SK-N-SH (cell line): ENCODE measurements at regions not wholly inside any gene's neighbourhood (a gene's known extent, or its start where the extent isn't known, plus 50 kb on each side); places are given as distances from the start of the nearest gene placed in this dataset.

Experiments used
- CTCF ChIA-PET: fragments of 300-600, 350-600 bp; formaldehyde crosslinking; extraction: SDS; loops from one replicate; lab custom pipeline; 2021; lab: Yijun Ruan, JAX
- POLR2A ChIA-PET: fragments of 350-600 bp; sonication (Branson Sonifier 250); formaldehyde crosslinking; extraction: SDS; loops from one replicate; lab custom pipeline; 2020; ENCODE audit warnings: antibody characterized with exemption, inconsistent platforms; lab: Yijun Ruan, JAX
- DNase-seq: peaks from one replicate; pipeline ENCODE4 v3.0.0; 2012
- H2AFZ ChIP-seq: fragments of 200-600 bp; sonication (generic); 2 replicates; pipeline ENCODE4 v1.8.1; 2016; ENCODE audit warnings: antibody characterized with exemption, mild to moderate bottlenecking, low read depth
- H3F3A ChIP-seq: fragments of 200-600 bp; sonication (generic); replicated peaks from 2 replicates; pipeline ENCODE3; 2016; ENCODE audit warnings: antibody characterized with exemption, mild to moderate bottlenecking; ENCODE audit not compliant: insufficient read depth
- H3K27ac ChIP-seq, 2 experiments: fragments of 200-500 bp in 1 of 2; fragments of 200-600 bp in 1 of 2; sonication (Bioruptor generic) in 1 of 2; sonication (generic), shearing (Covaris generic) in 1 of 2; 2 replicates each; pipeline versions ENCODE4 v1.5.1 to v1.6.1; 2014 to 2016; ENCODE audit warnings: low read depth in 2 of 2, inconsistent platforms in 1 of 2, low read length in 1 of 2, mild to moderate bottlenecking in 1 of 2, mixed read lengths in 1 of 2
- H3K27me3 ChIP-seq: fragments of 200-600 bp; sonication (generic), shearing (Covaris generic); 2 replicates; pipeline ENCODE4 v1.6.1; 2016; ENCODE audit warnings: mixed run types; ENCODE audit not compliant: insufficient read depth
- H3K36me3 ChIP-seq, 2 experiments: fragments of 200-500 bp in 1 of 2; fragments of 200-600 bp in 1 of 2; sonication (Bioruptor generic) in 1 of 2; sonication (generic) in 1 of 2; replicated peaks in 1 of 2; 2 replicates each; pipeline versions ENCODE3 to v1.5.1; 2014 to 2016; ENCODE audit warnings: low read length in 1 of 2, mild to moderate bottlenecking in 1 of 2; ENCODE audit not compliant: insufficient read depth in 2 of 2, control insufficient read depth in 1 of 2
- H3K4me1 ChIP-seq, 2 experiments: fragments of 200-500 bp in 1 of 2; fragments of 200-600 bp in 1 of 2; sonication (Bioruptor generic) in 1 of 2; sonication (generic), shearing (Covaris generic) in 1 of 2; 2 replicates each; pipeline versions ENCODE4 v1.5.1 to v1.6.1; 2014 to 2016; ENCODE audit warnings: low read depth in 1 of 2, low read length in 1 of 2, mixed run types in 1 of 2; ENCODE audit not compliant: insufficient read depth in 2 of 2, control insufficient read depth in 1 of 2
- H3K4me2 ChIP-seq: fragments of 200-600 bp; sonication (generic), shearing (Covaris generic); 2 replicates; pipeline ENCODE4 v1.6.1; 2017; ENCODE audit warnings: mixed run types
- H3K4me3 ChIP-seq, 2 experiments: fragments of 200-500 bp in 1 of 2; fragments of 200-600 bp in 1 of 2; sonication (Bioruptor generic) in 1 of 2; sonication (generic), shearing (Covaris generic) in 1 of 2; 2 replicates each; pipeline versions ENCODE4 v1.5.1 to v1.8.1; 2014 to 2016; ENCODE audit warnings: low read depth in 2 of 2, inconsistent platforms in 1 of 2, low read length in 1 of 2, mild to moderate bottlenecking in 1 of 2, mixed read lengths in 1 of 2, moderate library complexity in 1 of 2
- H3K79me2 ChIP-seq: fragments of 200-600 bp; sonication (generic); 2 replicates; pipeline ENCODE4 v1.8.1; 2017; ENCODE audit warnings: mild to moderate bottlenecking; ENCODE audit not compliant: insufficient read depth
- H3K9ac ChIP-seq: fragments of 200-600 bp; sonication (generic); 2 replicates; pipeline ENCODE4 v1.6.1; 2017; ENCODE audit warnings: mixed run types
- H3K9me2 ChIP-seq: fragments of 200-600 bp; sonication (generic); 2 replicates; pipeline ENCODE4 v1.6.1; 2017; ENCODE audit warnings: mixed run types
- H3K9me3 ChIP-seq: fragments of 200-600 bp; sonication (generic); 2 replicates; pipeline ENCODE4 v1.6.1; 2017; ENCODE audit warnings: mixed run types, mild to moderate bottlenecking, moderate library complexity
- H4K20me1 ChIP-seq: fragments of 200-600 bp; sonication (generic); 2 replicates; pipeline ENCODE4 v1.6.1; 2017; ENCODE audit warnings: mild to moderate bottlenecking, mixed run types; ENCODE audit not compliant: insufficient read depth
- ELF1 ChIP-seq: IDR thresholded peaks from 2 replicates; pipeline ENCODE4 v1.4.0; 2012
- FOXJ3 ChIP-seq: sonication (generic); formaldehyde crosslinking; IDR thresholded peaks from 2 replicates; pipeline ENCODE4 v1.5.1; 2020; ENCODE audit warnings: mild to moderate bottlenecking, missing genetic modification reagents
- FOXM1 ChIP-seq: IDR thresholded peaks from 2 replicates; pipeline ENCODE4 v1.4.0; 2012; ENCODE audit warnings: low read depth, mild to moderate bottlenecking
- MXI1 ChIP-seq: IDR thresholded peaks from 2 replicates; pipeline ENCODE4 v1.6.1; 2012; ENCODE audit warnings: mild to moderate bottlenecking, low read depth, low read length, improper control_type of control experiment
- NFIC ChIP-seq: IDR thresholded peaks from 2 replicates; pipeline ENCODE4 v1.4.0; 2012; ENCODE audit warnings: borderline replicate concordance
- NRF1 ChIP-seq: IDR thresholded peaks from 2 replicates; pipeline ENCODE4 v1.6.1; 2012; ENCODE audit warnings: low read depth, mild to moderate bottlenecking, low read length
- POLR2AphosphoS5 ChIP-seq: IDR thresholded peaks from 2 replicates; pipeline ENCODE4 v1.6.1; 2012; ENCODE audit warnings: low read depth, low read length
- RCOR1 ChIP-seq: fragments of 150-350 bp; IDR thresholded peaks from 2 replicates; pipeline ENCODE4 v1.6.1; 2017; ENCODE audit warnings: antibody characterized with exemption, low read length
- RFX5 ChIP-seq: IDR thresholded peaks from 2 replicates; pipeline ENCODE4 v1.6.1; 2012; ENCODE audit warnings: mild to moderate bottlenecking, improper control_type of control experiment, low read length
- RXRA ChIP-seq: IDR thresholded peaks from 2 replicates; pipeline ENCODE4 v1.4.0; 2012; ENCODE audit warnings: low read depth, mild to moderate bottlenecking, borderline replicate concordance
- WGBS: methylation state at CpG from one replicate; pipeline ENCODE4 v1.1.6; 2017; ENCODE audit warnings: low lambda C conversion rate; 5-methylcytosine and 5-hydroxymethylcytosine counted together
- TF ChIP-seq, protein P1 (sequence below): fragments of 200-600 bp; sonication (generic); IDR thresholded peaks from 2 replicates; pipeline ENCODE4 v1.6.1; 2017; ENCODE audit warnings: antibody characterized with exemption, mild to moderate bottlenecking, moderate library complexity
- TF ChIP-seq, protein P2 (sequence below): IDR thresholded peaks from 2 replicates; pipeline ENCODE4 v1.4.0; 2012; ENCODE audit warnings: low read depth
- TF ChIP-seq, protein P3 (sequence below): IDR thresholded peaks from 2 replicates; pipeline ENCODE4 v1.6.1; 2012; ENCODE audit warnings: mild to moderate bottlenecking, low read depth, low read length, moderate library complexity
- TF ChIP-seq, protein P4 (sequence below): fragments of 150-350 bp; IDR thresholded peaks from 2 replicates; pipeline ENCODE4 v1.6.1; 2017; ENCODE audit warnings: antibody characterized with exemption, low read length, low read depth, borderline replicate concordance
- TF ChIP-seq, protein P5 (sequence below): IDR thresholded peaks from 2 replicates; pipeline ENCODE4; 2012
- TF ChIP-seq, protein P6 (sequence below): IDR thresholded peaks from 2 replicates; pipeline ENCODE4 v1.4.0; 2012; ENCODE audit warnings: low read depth, borderline replicate concordance
- TF ChIP-seq, protein P7 (sequence below): fragments of 150-350 bp; IDR thresholded peaks from 2 replicates; pipeline ENCODE4 v1.6.1; 2016; ENCODE audit warnings: mild to moderate bottlenecking, low read depth, low read length

DNA sequence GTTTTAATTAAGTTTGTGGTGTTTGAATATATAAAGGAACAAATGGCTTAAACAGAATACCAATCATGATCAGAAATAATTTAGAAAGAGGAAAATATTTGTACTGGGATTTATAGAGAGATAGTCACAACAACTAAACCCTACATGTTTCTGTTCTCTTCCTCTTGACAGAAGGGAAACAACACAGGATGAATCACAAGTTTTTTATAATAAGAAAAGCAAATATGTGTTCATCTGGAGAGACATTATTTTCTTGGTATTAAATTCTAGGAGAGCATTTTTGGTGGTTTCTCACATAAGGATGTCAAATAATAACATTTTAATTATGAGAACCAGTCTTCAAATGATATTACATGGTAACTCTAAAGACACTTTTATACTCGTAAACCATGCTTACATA, 232.9 kb upstream of the PKP2 start:
- no peak overlapping the region for H2AFZ ChIP-seq
- CTCF ChIA-PET, result no interaction called here
- H3K4me3 ChIP-seq, result no peak overlapping the region
- H3K27ac ChIP-seq, result no peak overlapping the region
- no peak overlapping the region for H3K9ac ChIP-seq
- no peak overlapping the region for H3K4me2 ChIP-seq
- H3K27me3 ChIP-seq, result no peaks in the 10 kb centered on the region
- no peaks in the 10 kb centered on the region for H3K36me3 ChIP-seq
- no peaks in the 10 kb centered on the region for H3K4me1 ChIP-seq
- TF ChIP-seq, protein P1, sequence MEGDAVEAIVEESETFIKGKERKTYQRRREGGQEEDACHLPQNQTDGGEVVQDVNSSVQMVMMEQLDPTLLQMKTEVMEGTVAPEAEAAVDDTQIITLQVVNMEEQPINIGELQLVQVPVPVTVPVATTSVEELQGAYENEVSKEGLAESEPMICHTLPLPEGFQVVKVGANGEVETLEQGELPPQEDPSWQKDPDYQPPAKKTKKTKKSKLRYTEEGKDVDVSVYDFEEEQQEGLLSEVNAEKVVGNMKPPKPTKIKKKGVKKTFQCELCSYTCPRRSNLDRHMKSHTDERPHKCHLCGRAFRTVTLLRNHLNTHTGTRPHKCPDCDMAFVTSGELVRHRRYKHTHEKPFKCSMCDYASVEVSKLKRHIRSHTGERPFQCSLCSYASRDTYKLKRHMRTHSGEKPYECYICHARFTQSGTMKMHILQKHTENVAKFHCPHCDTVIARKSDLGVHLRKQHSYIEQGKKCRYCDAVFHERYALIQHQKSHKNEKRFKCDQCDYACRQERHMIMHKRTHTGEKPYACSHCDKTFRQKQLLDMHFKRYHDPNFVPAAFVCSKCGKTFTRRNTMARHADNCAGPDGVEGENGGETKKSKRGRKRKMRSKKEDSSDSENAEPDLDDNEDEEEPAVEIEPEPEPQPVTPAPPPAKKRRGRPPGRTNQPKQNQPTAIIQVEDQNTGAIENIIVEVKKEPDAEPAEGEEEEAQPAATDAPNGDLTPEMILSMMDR, result no peak
- TF ChIP-seq FOXJ3 (CRISPR knock-in tag) (no peak), ELF1 (no peak), NFIC (no peak), RFX5 (no peak), RCOR1 (no peak), RXRA (no peak)
- TF ChIP-seq, protein P2, sequence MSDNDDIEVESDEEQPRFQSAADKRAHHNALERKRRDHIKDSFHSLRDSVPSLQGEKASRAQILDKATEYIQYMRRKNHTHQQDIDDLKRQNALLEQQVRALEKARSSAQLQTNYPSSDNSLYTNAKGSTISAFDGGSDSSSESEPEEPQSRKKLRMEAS, result no peak
- TF ChIP-seq, protein P3, sequence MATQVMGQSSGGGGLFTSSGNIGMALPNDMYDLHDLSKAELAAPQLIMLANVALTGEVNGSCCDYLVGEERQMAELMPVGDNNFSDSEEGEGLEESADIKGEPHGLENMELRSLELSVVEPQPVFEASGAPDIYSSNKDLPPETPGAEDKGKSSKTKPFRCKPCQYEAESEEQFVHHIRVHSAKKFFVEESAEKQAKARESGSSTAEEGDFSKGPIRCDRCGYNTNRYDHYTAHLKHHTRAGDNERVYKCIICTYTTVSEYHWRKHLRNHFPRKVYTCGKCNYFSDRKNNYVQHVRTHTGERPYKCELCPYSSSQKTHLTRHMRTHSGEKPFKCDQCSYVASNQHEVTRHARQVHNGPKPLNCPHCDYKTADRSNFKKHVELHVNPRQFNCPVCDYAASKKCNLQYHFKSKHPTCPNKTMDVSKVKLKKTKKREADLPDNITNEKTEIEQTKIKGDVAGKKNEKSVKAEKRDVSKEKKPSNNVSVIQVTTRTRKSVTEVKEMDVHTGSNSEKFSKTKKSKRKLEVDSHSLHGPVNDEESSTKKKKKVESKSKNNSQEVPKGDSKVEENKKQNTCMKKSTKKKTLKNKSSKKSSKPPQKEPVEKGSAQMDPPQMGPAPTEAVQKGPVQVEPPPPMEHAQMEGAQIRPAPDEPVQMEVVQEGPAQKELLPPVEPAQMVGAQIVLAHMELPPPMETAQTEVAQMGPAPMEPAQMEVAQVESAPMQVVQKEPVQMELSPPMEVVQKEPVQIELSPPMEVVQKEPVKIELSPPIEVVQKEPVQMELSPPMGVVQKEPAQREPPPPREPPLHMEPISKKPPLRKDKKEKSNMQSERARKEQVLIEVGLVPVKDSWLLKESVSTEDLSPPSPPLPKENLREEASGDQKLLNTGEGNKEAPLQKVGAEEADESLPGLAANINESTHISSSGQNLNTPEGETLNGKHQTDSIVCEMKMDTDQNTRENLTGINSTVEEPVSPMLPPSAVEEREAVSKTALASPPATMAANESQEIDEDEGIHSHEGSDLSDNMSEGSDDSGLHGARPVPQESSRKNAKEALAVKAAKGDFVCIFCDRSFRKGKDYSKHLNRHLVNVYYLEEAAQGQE, result no peak
- TF ChIP-seq, protein P4, sequence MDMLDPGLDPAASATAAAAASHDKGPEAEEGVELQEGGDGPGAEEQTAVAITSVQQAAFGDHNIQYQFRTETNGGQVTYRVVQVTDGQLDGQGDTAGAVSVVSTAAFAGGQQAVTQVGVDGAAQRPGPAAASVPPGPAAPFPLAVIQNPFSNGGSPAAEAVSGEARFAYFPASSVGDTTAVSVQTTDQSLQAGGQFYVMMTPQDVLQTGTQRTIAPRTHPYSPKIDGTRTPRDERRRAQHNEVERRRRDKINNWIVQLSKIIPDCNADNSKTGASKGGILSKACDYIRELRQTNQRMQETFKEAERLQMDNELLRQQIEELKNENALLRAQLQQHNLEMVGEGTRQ, result no peak
- TF ChIP-seq, all 33 proteins: peak for 0
- no peaks in the 10 kb centered on the region for H3K9me2 ChIP-seq
- no peaks in the 10 kb centered on the region for H3F3A ChIP-seq
- no peak for DNase-seq
- H3K79me2 ChIP-seq, result no peaks in the 10 kb centered on the region
- POLR2A ChIA-PET, result no interaction called here
- 11% methylated on average over 1 of the region's 1 CpG for WGBS
- H3K9me3 ChIP-seq, result no peaks in the 10 kb centered on the region
- H4K20me1 ChIP-seq, result no peaks in the 10 kb centered on the region

DNA sequence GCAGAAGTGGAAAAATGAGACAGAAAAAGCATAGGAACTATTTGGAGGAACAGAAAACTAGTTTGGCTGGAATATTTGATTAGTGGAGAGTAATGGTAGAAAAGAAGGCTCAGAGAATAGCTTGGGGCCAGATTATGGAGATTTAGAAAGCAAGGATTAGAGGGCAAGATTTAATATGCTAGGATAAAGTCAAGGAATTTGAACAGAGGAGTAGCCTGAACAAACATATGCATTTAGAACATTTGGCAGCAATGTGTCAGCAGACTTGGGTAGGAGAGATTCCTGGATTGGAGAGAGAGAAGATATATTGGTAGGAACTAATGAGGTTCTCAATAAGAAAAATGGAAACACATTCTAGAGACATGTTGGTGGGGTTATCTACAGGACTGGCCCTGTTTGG, 229.2 kb upstream of the PKP2 start:
- H3K36me3 ChIP-seq, result no peaks in the 10 kb centered on the region
- H3K27me3 ChIP-seq, result no peaks in the 10 kb centered on the region
- no peak overlapping the region for H3K9ac ChIP-seq
- no peaks in the 10 kb centered on the region for H3F3A ChIP-seq
- H3K9me2 ChIP-seq, result no peaks in the 10 kb centered on the region
- no peak for DNase-seq
- ChIA-PET POLR2A (no interaction called here), CTCF (no interaction called here)
- H3K79me2 ChIP-seq, result no peaks in the 10 kb centered on the region
- H3K9me3 ChIP-seq, result no peaks in the 10 kb centered on the region
- H2AFZ ChIP-seq, result no peak overlapping the region
- TF ChIP-seq, protein P5, sequence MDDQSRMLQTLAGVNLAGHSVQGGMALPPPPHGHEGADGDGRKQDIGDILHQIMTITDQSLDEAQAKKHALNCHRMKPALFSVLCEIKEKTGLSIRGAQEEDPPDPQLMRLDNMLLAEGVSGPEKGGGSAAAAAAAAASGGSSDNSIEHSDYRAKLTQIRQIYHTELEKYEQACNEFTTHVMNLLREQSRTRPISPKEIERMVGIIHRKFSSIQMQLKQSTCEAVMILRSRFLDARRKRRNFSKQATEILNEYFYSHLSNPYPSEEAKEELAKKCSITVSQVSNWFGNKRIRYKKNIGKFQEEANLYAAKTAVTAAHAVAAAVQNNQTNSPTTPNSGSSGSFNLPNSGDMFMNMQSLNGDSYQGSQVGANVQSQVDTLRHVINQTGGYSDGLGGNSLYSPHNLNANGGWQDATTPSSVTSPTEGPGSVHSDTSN, result no peak
- TF ChIP-seq, protein P6, sequence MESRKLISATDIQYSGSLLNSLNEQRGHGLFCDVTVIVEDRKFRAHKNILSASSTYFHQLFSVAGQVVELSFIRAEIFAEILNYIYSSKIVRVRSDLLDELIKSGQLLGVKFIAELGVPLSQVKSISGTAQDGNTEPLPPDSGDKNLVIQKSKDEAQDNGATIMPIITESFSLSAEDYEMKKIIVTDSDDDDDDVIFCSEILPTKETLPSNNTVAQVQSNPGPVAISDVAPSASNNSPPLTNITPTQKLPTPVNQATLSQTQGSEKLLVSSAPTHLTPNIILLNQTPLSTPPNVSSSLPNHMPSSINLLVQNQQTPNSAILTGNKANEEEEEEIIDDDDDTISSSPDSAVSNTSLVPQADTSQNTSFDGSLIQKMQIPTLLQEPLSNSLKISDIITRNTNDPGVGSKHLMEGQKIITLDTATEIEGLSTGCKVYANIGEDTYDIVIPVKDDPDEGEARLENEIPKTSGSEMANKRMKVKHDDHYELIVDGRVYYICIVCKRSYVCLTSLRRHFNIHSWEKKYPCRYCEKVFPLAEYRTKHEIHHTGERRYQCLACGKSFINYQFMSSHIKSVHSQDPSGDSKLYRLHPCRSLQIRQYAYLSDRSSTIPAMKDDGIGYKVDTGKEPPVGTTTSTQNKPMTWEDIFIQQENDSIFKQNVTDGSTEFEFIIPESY, result no peak
- TF ChIP-seq MXI1, result no peak
- TF ChIP-seq NRF1, result no peak
- no peak for TF ChIP-seq ELF1
- TF ChIP-seq, protein P7, sequence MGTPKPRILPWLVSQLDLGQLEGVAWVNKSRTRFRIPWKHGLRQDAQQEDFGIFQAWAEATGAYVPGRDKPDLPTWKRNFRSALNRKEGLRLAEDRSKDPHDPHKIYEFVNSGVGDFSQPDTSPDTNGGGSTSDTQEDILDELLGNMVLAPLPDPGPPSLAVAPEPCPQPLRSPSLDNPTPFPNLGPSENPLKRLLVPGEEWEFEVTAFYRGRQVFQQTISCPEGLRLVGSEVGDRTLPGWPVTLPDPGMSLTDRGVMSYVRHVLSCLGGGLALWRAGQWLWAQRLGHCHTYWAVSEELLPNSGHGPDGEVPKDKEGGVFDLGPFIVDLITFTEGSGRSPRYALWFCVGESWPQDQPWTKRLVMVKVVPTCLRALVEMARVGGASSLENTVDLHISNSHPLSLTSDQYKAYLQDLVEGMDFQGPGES, result no peak
- no peak for TF ChIP-seq POLR2AphosphoS5
- no peak for TF ChIP-seq FOXM1
- no peak for TF ChIP-seq RXRA
- H3K4me1 ChIP-seq, result no peaks in the 10 kb centered on the region
- H3K4me2 ChIP-seq, result no peak overlapping the region
- H4K20me1 ChIP-seq, result no peaks in the 10 kb centered on the region
- no peak overlapping the region for H3K4me3 ChIP-seq
- H3K27ac ChIP-seq, result no peak overlapping the region
